Adrenal gland (tissue), 9 donors: ENCODE measurements at regions not wholly inside any gene's neighbourhood (a gene's known extent, or its start where the extent isn't known, plus 50 kb on each side); places are given as distances from the start of the nearest gene placed in this dataset.

Experiments used
- DNase-seq, 7 donors: peaks; one replicate each; pipeline ENCODE4 v3.0.0-alpha.2; 2019 to 2020
- H3K27ac ChIP-seq, 5 donors: fragments of 200-600 bp; sonication (generic) in 4 of 5; 1 replicate in 3 of 5; 2 replicates in 2 of 5; pipeline versions ENCODE4 v1.5.1 to v1.8.0; 2016 to 2020; ENCODE audit warnings: mild to moderate bottlenecking in 1 of 5
- H3K27me3 ChIP-seq: fragments of 200-600 bp; 2 replicates; pipeline ENCODE4 v1.8.0; 2021
- H3K36me3 ChIP-seq, 2 donors: fragments of 200-600 bp; replicated peaks in 1 of 2; 1 replicate in 1 of 2; 2 replicates in 1 of 2; pipeline versions ENCODE4 v1.5.1 to v1.8.0; 2018 to 2022
- H3K4me1 ChIP-seq, 2 donors: fragments of 200-600 bp; replicated peaks in 1 of 2; 1 replicate in 1 of 2; 2 replicates in 1 of 2; pipeline versions ENCODE4 v1.5.1 to v1.8.0; 2018 to 2021
- H3K4me3 ChIP-seq, 4 donors: fragments of 200-600 bp; sonication (generic) in 3 of 4; one replicate each; pipeline ENCODE4 v1.5.1; 2016 to 2018
- H3K9me3 ChIP-seq, 3 donors: fragments of 200-600 bp; sonication (generic) in 1 of 3; replicated peaks in 1 of 3; 1 replicate in 2 of 3; 2 replicates in 1 of 3; pipeline versions ENCODE4 v1.5.1 to v1.8.0; 2016 to 2021
- CTCF ChIP-seq, 6 experiments: fragments of 450-650 bp in 4 of 6; fragments of 200-600 bp in 2 of 6; sonication (generic) in 1 of 6; IDR thresholded peaks; 1 replicate in 5 of 6; 2 replicates in 1 of 6; pipeline versions ENCODE4 v1.5.1 to v1.8.0; 2016 to 2021; ENCODE audit warnings: antibody characterized with exemption in 6 of 6, mild to moderate bottlenecking in 2 of 6, moderate library complexity in 1 of 6
- POLR2A ChIP-seq, 2 donors: fragments of 450-650 bp; IDR thresholded peaks; one replicate each; pipeline ENCODE4 v1.6.1; 2017; ENCODE audit warnings: antibody characterized with exemption in 2 of 2, mild to moderate bottlenecking in 2 of 2, moderate library complexity in 1 of 2
- WGBS, 4 donors: extraction: QIAGEN DNeasy Blood & Tissue Kit in 2 of 4; methylation state at CpG; one replicate each; pipeline versions ENCODE4 v1.1.5 to v1.1.7; 2013 to 2017; 5-methylcytosine and 5-hydroxymethylcytosine counted together
- intact Hi-C, 2 donors: fragments of 100-400 bp; cut with DNase I; formaldehyde crosslinking; loops; one replicate each; pipeline versions ENCODE4 v1.14.1 to v1.15.0; 2022 to 2023
- donor health status: healthy with polysubstance abuse.
- donor health status: Bipolar disorder and iron deficiency.
- donor health status: DM: yes; HTN: yes; CAD: no.
- donor health status: DM: no; HTN: no; CAD: no.
- donor health status: DM: no; HTN: no; CAD: no.

DNA sequence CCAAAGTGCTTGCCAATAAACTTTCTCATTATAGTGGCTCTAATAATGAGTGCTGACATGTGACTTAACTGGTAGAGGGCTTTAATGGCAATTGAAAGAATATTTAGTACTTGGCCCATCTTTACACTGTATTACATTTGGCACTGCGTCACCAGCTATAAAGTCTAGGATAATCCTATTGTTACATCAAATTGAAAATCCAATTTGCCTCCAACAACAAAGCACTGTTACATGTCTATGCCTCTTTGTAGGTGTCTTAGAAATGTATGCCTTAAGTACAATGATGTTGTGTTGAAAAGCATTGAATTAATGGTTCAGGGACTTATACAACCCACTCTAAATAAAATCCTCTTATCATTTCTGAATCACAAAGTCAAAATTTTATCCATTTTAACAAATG, 420.4 kb upstream of the JAG1 start:
- no peak overlapping the region for H3K4me3 ChIP-seq
- no peak for TF ChIP-seq CTCF (IDR thresholded peaks at IDR 0.05)
- no peak for TF ChIP-seq POLR2A (IDR thresholded peaks at IDR 0.05)
- 84 to 91% (median 87%) methylated on average over 1 of the region's 1 CpG for WGBS, 4 donors
- DNase-seq = no peak
- intact Hi-C loops = no loop called here
- H3K27me3 ChIP-seq = no peaks in the 10 kb centered on the region
- no peaks in the 10 kb centered on the region for H3K4me1 ChIP-seq
- H3K36me3 ChIP-seq = no peaks in the 10 kb centered on the region
- H3K27ac ChIP-seq = no peak overlapping the region
- no peaks in the 10 kb centered on the region for H3K9me3 ChIP-seq

DNA sequence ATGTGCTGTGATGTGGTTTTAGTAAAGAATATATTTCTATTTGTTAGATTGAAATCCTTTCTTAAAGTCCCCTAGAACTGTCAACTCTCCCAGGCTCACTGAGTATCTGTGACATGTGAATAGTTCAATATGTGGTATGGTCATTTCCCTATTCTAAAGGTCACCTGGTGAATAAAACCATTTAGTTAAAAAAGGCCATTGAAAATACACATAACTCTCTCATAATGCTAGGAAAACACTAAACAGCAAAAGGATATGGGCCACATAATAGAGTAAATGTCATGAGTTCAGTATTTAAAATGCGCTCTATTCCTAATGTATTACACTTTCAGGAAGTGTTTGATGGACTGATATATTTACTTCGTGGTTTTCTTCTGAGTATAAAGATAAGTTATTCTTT, 420.9 kb upstream of the JAG1 start:
- DNase-seq = no peak
- intact Hi-C loops = no loop called here
- 57 to 64% (median 59%) methylated on average over 2 of the region's 2 CpGs for WGBS, 4 donors
- TF ChIP-seq POLR2A (IDR thresholded peaks at IDR 0.05) = no peak
- TF ChIP-seq CTCF (IDR thresholded peaks at IDR 0.05) = no peak
- no peaks in the 10 kb centered on the region for H3K9me3 ChIP-seq
- H3K4me3 ChIP-seq = no peak overlapping the region
- no peaks in the 10 kb centered on the region for H3K36me3 ChIP-seq
- no peaks in the 10 kb centered on the region for H3K27me3 ChIP-seq
- H3K27ac ChIP-seq = no peak overlapping the region
- H3K4me1 ChIP-seq = no peaks in the 10 kb centered on the region

DNA sequence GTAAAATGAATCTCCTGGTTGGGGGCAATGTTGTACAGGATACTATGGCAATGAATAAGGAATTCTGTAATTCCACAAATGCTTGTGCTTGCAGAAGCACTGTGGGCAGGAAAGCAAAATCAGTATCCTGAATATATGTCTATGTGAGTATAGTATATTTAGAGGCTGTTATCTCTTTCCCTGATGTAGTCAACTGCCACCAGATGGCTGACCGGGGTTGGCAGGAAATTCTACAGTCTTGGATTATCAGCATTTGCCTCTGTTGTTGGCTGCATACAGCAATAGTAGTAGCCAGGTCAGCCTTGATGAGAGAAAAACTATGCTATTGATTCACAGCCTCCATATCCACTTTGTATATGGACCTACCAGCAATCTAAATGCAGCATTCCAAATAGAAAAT, 425.1 kb upstream of the JAG1 start:
- Histone ChIP-seq H3K9me3 (no peaks in the 10 kb centered on the region), H3K36me3 (no peaks in the 10 kb centered on the region), H3K27me3 (no peaks in the 10 kb centered on the region), H3K4me3 (no peak overlapping the region), H3K4me1 (no peaks in the 10 kb centered on the region), H3K27ac (no peak overlapping the region)
- 43 to 61% (median 55%) methylated on average over 1 of the region's 1 CpG for WGBS, 4 donors
- no peak for TF ChIP-seq POLR2A (IDR thresholded peaks at IDR 0.05)
- intact Hi-C loops = no loop called here
- no peak for DNase-seq

- Histone ChIP-seq H3K27ac (no peak overlapping the region), H3K36me3 (no peaks in the 10 kb centered on the region), H3K27me3 (no peaks in the 10 kb centered on the region), H3K4me3 (no peak overlapping the region), H3K4me1 (no peaks in the 10 kb centered on the region), H3K9me3 (no peaks in the 10 kb centered on the region)
- TF ChIP-seq CTCF (IDR thresholded peaks at IDR 0.05) (no peak), POLR2A (IDR thresholded peaks at IDR 0.05) (no peak)
- WGBS, 4 donors = 43 to 68% (median 63%) methylated on average over 2 of the region's 2 CpGs
- intact Hi-C loops = no loop called here
- no peak for DNase-seq
Observed at GRCh38 chr20:11101243-11101642, 427.4 kb upstream of the JAG1 start.

DNA sequence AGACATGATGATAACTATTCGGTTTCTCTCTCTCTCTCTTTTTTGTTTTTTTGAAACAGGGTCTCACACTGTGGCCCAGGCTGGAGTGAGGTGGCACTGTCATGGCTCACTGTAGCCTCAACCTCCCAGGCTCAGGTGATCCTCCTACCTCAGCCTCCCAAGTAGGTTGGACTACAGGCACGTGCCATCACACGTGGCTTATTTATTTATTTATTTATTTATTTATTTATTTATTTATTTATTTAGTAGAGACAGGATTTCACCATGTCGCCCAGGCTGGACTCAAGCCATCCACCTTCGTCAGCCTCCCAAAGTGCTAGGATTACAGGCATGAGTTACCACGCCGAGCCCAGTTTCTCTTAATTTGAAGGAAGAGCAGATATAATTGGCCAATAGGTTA, 427.9 kb upstream of the JAG1 start:
- Histone ChIP-seq H3K27me3 (no peaks in the 10 kb centered on the region), H3K36me3 (no peaks in the 10 kb centered on the region), H3K4me1 (no peaks in the 10 kb centered on the region), H3K27ac (no peak overlapping the region), H3K4me3 (no peak overlapping the region), H3K9me3 (no peaks in the 10 kb centered on the region)
- 85 to 91% (median 90%) methylated on average over 7 of the region's 7 CpGs for WGBS, 4 donors
- intact Hi-C loops = no loop called here
- TF ChIP-seq POLR2A (IDR thresholded peaks at IDR 0.05) = no peak
- TF ChIP-seq CTCF (IDR thresholded peaks at IDR 0.05) = no peak
- no peak for DNase-seq
